ENCODE measurements at regions not wholly inside any gene's neighbourhood (a gene's known extent, or its start where the extent isn't known, plus 50 kb on each side); places are given as distances from the start of the nearest gene placed in this dataset.

- no peak for TF ChIP-seq TAF1 (IDR thresholded peaks at IDR 0.05; ENCODE audit: low read depth)
- TF ChIP-seq EP300 (conservative IDR thresholded peaks at IDR 0.05; ENCODE audit: poor library complexity, severe bottlenecking), result no peak
- TF ChIP-seq RAD21 (conservative IDR thresholded peaks at IDR 0.05), result no peak
- no peak for TF ChIP-seq CTCF (IDR thresholded peaks at IDR 0.05; ENCODE audit: poor library complexity, severe bottlenecking)
- TF ChIP-seq REST (IDR thresholded peaks at IDR 0.05; ENCODE audit: borderline replicate concordance), result no peak
- TF ChIP-seq POLR2AphosphoS5 (IDR thresholded peaks at IDR 0.05), result no peak
- no peak for TF ChIP-seq SMC3 (conservative IDR thresholded peaks at IDR 0.05; ENCODE audit: poor library complexity)
- TF ChIP-seq EZH2 (IDR thresholded peaks at IDR 0.05; ENCODE audit: borderline replicate concordance, insufficient read depth, low read length, poor library complexity, severe bottlenecking), result no peak
- TF ChIP-seq MXI1 (conservative IDR thresholded peaks at IDR 0.05; ENCODE audit: poor library complexity, severe bottlenecking), result no peak
Observed at GRCh38 chr3:110016235-110016815, 679.0 kb upstream of the DPPA4 start.
